GM18873 (cell line): ENCODE measurements at regions not wholly inside any gene's neighbourhood (a gene's known extent, or its start where the extent isn't known, plus 50 kb on each side); places are given as distances from the start of the nearest gene placed in this dataset.
"Not testable (repeated sequence)": the region's sequence is repeated elsewhere in the genome, so short reads cannot be mapped to it uniquely, and the experiment has no call there.

Experiments used
- ATAC-seq: cut with Tn5 transposase; IDR thresholded peaks from one replicate; pipeline ENCODE4 v1.9.1; 2021; ENCODE audit warnings: mild to moderate bottlenecking, moderate library complexity, moderate number of reproducible peaks; ENCODE audit not compliant: unreplicated experiment, low FRiP score

- ATAC-seq, result no peak
Measured at GRCh38 chr10:80855348-80855971, 317.8 kb downstream of the SH2D4B start.

GRCh38 chr10:80856186-80856585, 318.5 kb downstream of the SH2D4B start:
- ATAC-seq, result no peak

GRCh38 chr10:80859279-80859678, 321.6 kb downstream of the SH2D4B start:
- not testable (repeated sequence) for ATAC-seq

- ATAC-seq, result no peak
Measured at GRCh38 chr10:80860719-80861118, 323.0 kb downstream of the SH2D4B start.

- ATAC-seq, result no peak
Measured at GRCh38 chr10:80861882-80862281, 324.2 kb downstream of the SH2D4B start.

GRCh38 chr10:80870282-80870681, 332.6 kb downstream of the SH2D4B start:
- peak; percentile 72 for ATAC-seq

GRCh38 chr10:80871083-80871482, 333.4 kb downstream of the SH2D4B start:
- no peak for ATAC-seq

- ATAC-seq, result no peak
Measured at GRCh38 chr10:80878330-80878729, 340.6 kb downstream of the SH2D4B start.

- ATAC-seq, result no peak
Measured at GRCh38 chr10:80890146-80890545, 352.4 kb downstream of the SH2D4B start.

GRCh38 chr10:80893256-80893655, 355.6 kb downstream of the SH2D4B start:
- no peak for ATAC-seq

- no peak for ATAC-seq
Measured at GRCh38 chr10:80894311-80894791, 356.6 kb downstream of the SH2D4B start.

- ATAC-seq, result no peak
Measured at GRCh38 chr10:80894797-80895467, 357.2 kb downstream of the SH2D4B start.

- ATAC-seq, result no peak
Measured at GRCh38 chr10:80896076-80896475, 358.4 kb downstream of the SH2D4B start.

- no peak for ATAC-seq
Measured at GRCh38 chr10:80896959-80897358, 359.3 kb downstream of the SH2D4B start.

- no peak for ATAC-seq
Measured at GRCh38 chr10:80900661-80901060, 363.0 kb downstream of the SH2D4B start.

GRCh38 chr10:80908611-80909010, 370.9 kb downstream of the SH2D4B start:
- no peak for ATAC-seq

GRCh38 chr10:80909254-80909653, 371.6 kb downstream of the SH2D4B start:
- no peak for ATAC-seq

- ATAC-seq, result no peak
Measured at GRCh38 chr10:80917636-80918035, 379.9 kb downstream of the SH2D4B start.

- no peak for ATAC-seq
Measured at GRCh38 chr10:80921032-80921431, 383.3 kb downstream of the SH2D4B start.

- peak; percentile 68 for ATAC-seq
Measured at GRCh38 chr10:80924063-80924952, 386.6 kb downstream of the SH2D4B start.

- ATAC-seq, result no peak
Measured at GRCh38 chr10:80927419-80928078, 389.8 kb downstream of the SH2D4B start.
